BLaER1 treated with 17β-estradiol and CSF1 and Interleukin-3, amounts not matched to agents 10 nM and 100 nM (cell line): ENCODE measurements at regions not wholly inside any gene's neighbourhood (a gene's known extent, or its start where the extent isn't known, plus 50 kb on each side); places are given as distances from the start of the nearest gene placed in this dataset.
A peak's percentile ranks its signal among the peaks of the same experiment; 100 is the strongest.

Source experiments
- H3K27ac ChIP-seq, 11 experiments: shearing (Covaris generic); formaldehyde crosslinking; 2 replicates each; pipeline ENCODE4 v1.8.1; 2022
- H3K27me3 ChIP-seq, 11 experiments: shearing (Covaris generic); formaldehyde crosslinking; 2 replicates each; pipeline ENCODE4 v1.8.1; 2022
- H3K36me3 ChIP-seq, 11 experiments: shearing (Covaris generic); formaldehyde crosslinking; 2 replicates each; pipeline ENCODE4 v1.8.1; 2022
- H3K4me1 ChIP-seq, 10 experiments: shearing (Covaris generic); formaldehyde crosslinking; 2 replicates each; pipeline ENCODE4 v1.8.1; 2022
- H3K4me2 ChIP-seq, 11 experiments: shearing (Covaris generic); formaldehyde crosslinking; 2 replicates each; pipeline ENCODE4 v1.8.1; 2022
- H3K4me3 ChIP-seq, 10 experiments: shearing (Covaris generic); formaldehyde crosslinking; 2 replicates each; pipeline ENCODE4 v1.8.1; 2022
- H3K9ac ChIP-seq, 11 experiments: shearing (Covaris generic); formaldehyde crosslinking; 2 replicates each; pipeline ENCODE4 v1.8.1; 2022
- H3K9me3 ChIP-seq, 11 experiments: shearing (Covaris generic); formaldehyde crosslinking; replicated peaks in 1 of 11; 2 replicates each; pipeline ENCODE4 v1.8.1; 2022
- H4K20me1 ChIP-seq, 11 experiments: shearing (Covaris generic); formaldehyde crosslinking; 2 replicates each; pipeline ENCODE4 v1.8.1; 2022
- Cebpa-rat ChIP-seq, 11 experiments: shearing (Covaris generic); IDR thresholded peaks; 2 replicates each; pipeline ENCODE4 v1.8.1; 2022

DNA sequence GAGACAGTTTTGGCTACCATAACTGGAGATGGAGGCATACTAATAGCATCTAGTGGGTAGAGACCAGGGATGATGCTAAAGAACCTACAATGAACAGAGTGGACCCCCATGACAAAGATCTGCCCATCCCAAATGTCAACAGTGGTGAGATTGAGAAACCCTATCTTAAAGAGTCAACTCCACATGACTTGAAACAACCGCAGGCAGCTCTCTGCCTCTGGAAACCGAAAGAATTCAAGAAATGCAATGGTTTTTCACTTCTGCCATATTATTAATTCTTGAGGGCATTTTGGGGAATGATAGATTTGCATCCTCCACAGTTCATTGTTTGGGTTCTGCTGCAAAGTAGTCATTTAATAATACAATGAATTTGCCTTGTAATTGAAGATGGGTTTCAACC lies 463.4 kb downstream of the MAFB start:
- H3K4me2 ChIP-seq: no peak overlapping the region
- H3K9ac ChIP-seq: no peak overlapping the region
- H3K27ac ChIP-seq: no peak overlapping the region
- TF ChIP-seq Cebpa-rat (IDR thresholded peaks at IDR 0.05): no peak
- no peak overlapping the region for H3K4me3 ChIP-seq
- H3K27me3 ChIP-seq: no peaks in the 10 kb centered on the region
- H3K4me1 ChIP-seq: peaks cover 0 to 13% (median 0%) of the 10 kb centered on the region in 10 experiments; a peak in 4 of 20 replicates
- H3K36me3 ChIP-seq: no peaks in the 10 kb centered on the region
- no peaks in the 10 kb centered on the region for H4K20me1 ChIP-seq
- H3K9me3 ChIP-seq: no peaks in the 10 kb centered on the region

DNA sequence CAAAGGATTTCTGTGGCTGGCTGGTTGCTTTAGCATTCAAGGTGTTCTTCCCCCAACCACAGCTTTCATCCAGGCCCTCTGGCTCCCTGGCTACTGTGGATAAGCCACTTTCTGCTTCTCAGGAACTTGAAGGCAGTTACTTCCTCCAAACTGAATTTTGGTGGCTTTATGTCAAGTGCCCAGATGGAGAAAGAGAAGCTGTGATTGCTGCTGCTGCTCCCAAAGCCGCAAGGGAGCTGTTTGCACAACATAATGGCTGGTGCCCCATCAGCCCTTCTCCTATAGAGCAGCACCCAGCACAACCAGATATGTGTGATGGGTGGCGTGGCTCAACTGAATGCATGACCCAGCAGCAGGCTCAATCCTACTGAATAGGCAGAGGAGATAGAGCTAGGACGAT lies 465.2 kb downstream of the MAFB start:
- no peaks in the 10 kb centered on the region for H3K27me3 ChIP-seq
- no peaks in the 10 kb centered on the region for H4K20me1 ChIP-seq
- no peak overlapping the region for H3K27ac ChIP-seq
- H3K36me3 ChIP-seq: no peaks in the 10 kb centered on the region
- H3K9ac ChIP-seq: no peak overlapping the region
- H3K4me1 ChIP-seq: peaks cover 0 to 13% (median 0%) of the 10 kb centered on the region in 10 experiments; a peak in 4 of 20 replicates
- no peaks in the 10 kb centered on the region for H3K9me3 ChIP-seq
- H3K4me2 ChIP-seq: peak overlapping the region in 2 of 11 experiments; percentile 29 to 54; a peak in 4 of 22 replicates
- no peak overlapping the region for H3K4me3 ChIP-seq
- no peak for TF ChIP-seq Cebpa-rat (IDR thresholded peaks at IDR 0.05)

DNA sequence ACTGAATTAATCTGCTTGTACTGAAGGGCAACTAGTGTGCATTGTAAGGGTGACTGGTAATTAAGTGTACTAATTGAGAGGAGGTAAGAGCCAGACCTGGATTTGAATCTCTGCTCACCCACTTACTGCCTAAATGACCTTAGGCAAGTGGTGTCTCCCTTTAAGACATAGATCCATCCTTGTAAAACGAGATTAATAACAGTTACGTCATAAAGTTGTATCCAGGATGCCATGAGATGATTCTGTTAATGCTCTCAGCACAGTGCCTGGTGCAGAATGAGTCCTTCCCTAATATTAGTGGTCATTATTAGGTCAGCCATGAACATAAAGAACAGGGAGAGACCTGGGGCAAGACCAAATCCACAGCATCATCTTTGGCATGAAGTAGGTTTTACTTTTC lies 470.1 kb downstream of the MAFB start:
- peaks cover 0 to 11% (median 0%) of the 10 kb centered on the region in 10 experiments; a peak in 4 of 20 replicates for H3K4me1 ChIP-seq
- no peaks in the 10 kb centered on the region for H4K20me1 ChIP-seq
- H3K27ac ChIP-seq: no peak overlapping the region
- H3K36me3 ChIP-seq: no peaks in the 10 kb centered on the region
- no peak overlapping the region for H3K4me3 ChIP-seq
- no peaks in the 10 kb centered on the region for H3K27me3 ChIP-seq
- no peak overlapping the region for H3K4me2 ChIP-seq
- no peak for TF ChIP-seq Cebpa-rat (IDR thresholded peaks at IDR 0.05)
- H3K9me3 ChIP-seq: no peaks in the 10 kb centered on the region
- H3K9ac ChIP-seq: no peak overlapping the region

DNA sequence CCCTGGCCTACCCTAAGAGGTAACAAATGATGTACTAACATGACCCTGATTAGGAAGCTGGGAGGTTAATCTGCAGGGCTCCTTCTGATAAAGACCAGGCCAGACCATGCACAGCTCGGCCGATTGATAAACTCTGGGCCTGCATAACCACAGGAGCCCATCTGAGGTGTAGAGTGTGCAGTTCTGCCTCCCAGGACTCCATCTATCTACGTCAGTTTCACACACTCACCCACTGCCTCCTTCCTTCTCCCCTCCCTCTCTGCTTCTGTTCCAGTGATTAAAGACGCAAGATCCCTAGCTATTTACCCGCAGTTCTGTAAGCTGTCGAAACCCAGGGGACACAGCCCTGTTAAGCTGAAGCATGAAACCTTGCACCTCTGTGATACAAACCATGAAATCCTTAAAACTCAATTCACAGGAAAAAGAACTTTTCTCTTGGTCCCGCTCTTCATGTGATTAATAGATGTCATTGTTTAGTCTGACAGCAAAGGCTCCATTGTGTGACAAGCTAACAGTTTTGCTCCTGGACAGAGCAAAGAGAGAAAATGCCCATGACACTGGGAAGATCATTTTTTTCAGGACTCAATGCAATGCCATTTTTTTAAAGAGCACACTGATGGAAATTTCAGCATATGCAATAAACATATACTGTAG lies 470.6 kb downstream of the MAFB start:
- H4K20me1 ChIP-seq: no peaks in the 10 kb centered on the region
- no peak overlapping the region for H3K4me3 ChIP-seq
- H3K27ac ChIP-seq: no peak overlapping the region
- TF ChIP-seq Cebpa-rat (IDR thresholded peaks at IDR 0.05): no peak
- H3K9me3 ChIP-seq: no peaks in the 10 kb centered on the region
- H3K36me3 ChIP-seq: no peaks in the 10 kb centered on the region
- H3K4me2 ChIP-seq: no peak overlapping the region
- no peaks in the 10 kb centered on the region for H3K27me3 ChIP-seq
- peaks cover 0 to 5% (median 0%) of the 10 kb centered on the region in 10 experiments; a peak in 4 of 20 replicates for H3K4me1 ChIP-seq
- no peak overlapping the region for H3K9ac ChIP-seq

DNA sequence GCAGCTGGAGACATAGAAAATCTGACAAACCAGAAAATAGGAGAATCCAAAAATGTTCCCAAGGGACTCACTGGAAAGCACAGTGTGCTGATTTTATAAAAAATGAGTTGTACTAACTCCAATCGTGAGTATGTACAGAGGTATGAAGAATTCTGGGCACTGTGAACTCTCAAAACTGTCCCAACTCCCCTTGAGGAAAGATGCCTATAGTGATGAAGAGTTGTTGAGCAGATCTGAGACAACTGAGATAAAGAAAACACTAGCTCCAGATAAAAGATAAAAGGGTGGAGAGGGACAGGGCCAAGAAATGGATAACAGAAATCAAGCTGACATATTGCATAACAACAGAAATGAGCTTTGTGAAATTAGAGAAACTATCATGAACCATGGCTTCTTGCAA lies 481.4 kb downstream of the MAFB start:
- Histone ChIP-seq H3K4me1 (peaks cover 0 to 3% (median 0%) of the 10 kb centered on the region in 10 experiments; a peak in 1 of 20 replicates), H3K27me3 (no peaks in the 10 kb centered on the region), H3K9me3 (peaks cover 0 to 13% (median 0%) of the 10 kb centered on the region in 11 experiments; a peak in 1 of 22 replicates), H4K20me1 (no peaks in the 10 kb centered on the region), H3K27ac (no peak overlapping the region), H3K4me2 (no peak overlapping the region), H3K36me3 (no peaks in the 10 kb centered on the region), H3K9ac (no peak overlapping the region), H3K4me3 (no peak overlapping the region)
- TF ChIP-seq Cebpa-rat (IDR thresholded peaks at IDR 0.05): no peak

DNA sequence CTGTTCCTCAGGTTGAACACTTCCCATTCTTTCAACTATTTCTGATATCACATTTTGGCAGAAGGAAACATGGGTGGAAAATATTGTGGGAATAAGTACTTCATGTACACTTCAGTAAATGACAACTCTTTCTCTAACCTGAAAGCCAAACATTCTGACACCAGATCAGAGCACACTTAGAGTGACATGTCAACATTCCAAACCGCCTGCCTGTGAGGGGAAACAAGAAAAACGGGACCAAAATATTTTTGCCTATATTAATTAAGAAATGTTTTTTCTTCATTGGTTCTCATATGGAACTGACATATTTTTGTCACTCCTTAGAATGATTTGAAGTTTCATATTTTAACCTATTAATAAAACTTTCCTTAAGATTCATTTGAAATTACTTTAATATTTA lies 483.1 kb downstream of the MAFB start:
- H3K4me2 ChIP-seq: no peak overlapping the region
- no peaks in the 10 kb centered on the region for H3K27me3 ChIP-seq
- no peak overlapping the region for H3K9ac ChIP-seq
- H3K4me1 ChIP-seq: peaks cover 0 to 3% (median 0%) of the 10 kb centered on the region in 10 experiments; a peak in 1 of 20 replicates
- H4K20me1 ChIP-seq: no peaks in the 10 kb centered on the region
- peaks cover 0 to 13% (median 0%) of the 10 kb centered on the region in 11 experiments; a peak in 1 of 22 replicates for H3K9me3 ChIP-seq
- no peak overlapping the region for H3K27ac ChIP-seq
- H3K36me3 ChIP-seq: no peaks in the 10 kb centered on the region
- TF ChIP-seq Cebpa-rat (IDR thresholded peaks at IDR 0.05): no peak
- H3K4me3 ChIP-seq: no peak overlapping the region

DNA sequence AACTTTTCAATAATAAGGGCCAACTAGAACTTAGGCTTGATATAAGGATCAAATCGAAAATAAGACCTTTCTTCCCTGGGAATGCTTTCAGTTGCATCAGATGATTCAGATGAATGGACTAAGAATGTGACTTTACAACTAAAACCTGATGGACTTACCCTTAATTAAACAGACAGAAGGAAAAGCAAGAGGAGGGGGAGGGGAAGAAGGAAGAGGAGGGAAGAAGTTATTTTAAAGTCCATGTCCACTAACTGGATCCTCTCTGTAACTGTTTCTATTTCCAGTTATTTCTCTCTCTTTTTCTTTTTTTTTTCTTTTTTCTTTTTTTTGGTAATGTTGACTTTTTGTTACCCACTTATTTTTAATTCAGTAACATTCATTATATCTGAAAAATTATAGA lies 486.0 kb downstream of the MAFB start:
- no peak overlapping the region for H3K27ac ChIP-seq
- no peak for TF ChIP-seq Cebpa-rat (IDR thresholded peaks at IDR 0.05)

DNA sequence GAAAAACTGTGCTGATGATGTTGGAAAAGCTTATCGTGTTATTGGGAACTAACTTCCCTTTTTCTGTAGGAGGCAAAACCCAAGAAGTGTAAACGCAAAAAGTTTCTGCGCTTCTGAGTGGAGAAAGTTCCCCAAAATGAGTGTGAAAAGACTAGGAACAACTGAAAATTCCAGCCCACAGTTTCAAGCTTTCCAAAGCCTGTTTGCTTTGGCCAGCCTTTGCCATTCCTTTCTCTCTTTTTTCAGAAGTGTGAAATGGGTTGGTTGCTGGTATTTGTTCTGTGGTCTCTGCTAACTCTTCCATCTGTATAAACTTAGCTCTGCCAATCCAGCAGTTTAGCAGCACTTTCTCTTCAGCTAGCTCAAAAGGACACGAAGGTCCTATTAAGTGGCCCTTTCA lies 491.3 kb downstream of the MAFB start:
- H3K9ac ChIP-seq: peak overlapping the region in 2 of 11 experiments; percentile 49 to 56; a peak in 2 of 22 replicates
- H3K4me1 ChIP-seq: peaks cover 0 to 52% (median 0%) of the 10 kb centered on the region in 10 experiments; a peak in 7 of 20 replicates
- H3K27me3 ChIP-seq: no peaks in the 10 kb centered on the region
- H4K20me1 ChIP-seq: no peaks in the 10 kb centered on the region
- peak overlapping the region in 3 of 11 experiments; percentile 56 to 84 (median 79); a peak in 6 of 22 replicates for H3K4me2 ChIP-seq
- TF ChIP-seq Cebpa-rat (IDR thresholded peaks at IDR 0.05): no peak
- peak overlapping the region in 3 of 11 experiments; percentile 29 to 69 (median 47); a peak in 4 of 22 replicates for H3K27ac ChIP-seq
- H3K4me3 ChIP-seq: no peak overlapping the region; a peak in 2 of 20 replicates
- H3K36me3 ChIP-seq: no peaks in the 10 kb centered on the region
- H3K9me3 ChIP-seq: no peaks in the 10 kb centered on the region

More for the DNA sequence above, 486.0 kb downstream of the MAFB start:
- H3K9me3 ChIP-seq: peaks cover 0 to 6% (median 0%) of the 10 kb centered on the region in 11 experiments; a peak in 1 of 22 replicates
- no peak overlapping the region for H3K9ac ChIP-seq
- H3K36me3 ChIP-seq: no peaks in the 10 kb centered on the region
- H3K4me2 ChIP-seq: no peak overlapping the region
- peaks cover 0 to 12% (median 0%) of the 10 kb centered on the region in 10 experiments; a peak in 6 of 20 replicates for H3K4me1 ChIP-seq
- H4K20me1 ChIP-seq: no peaks in the 10 kb centered on the region
- H3K4me3 ChIP-seq: no peak overlapping the region
- no peaks in the 10 kb centered on the region for H3K27me3 ChIP-seq

DNA sequence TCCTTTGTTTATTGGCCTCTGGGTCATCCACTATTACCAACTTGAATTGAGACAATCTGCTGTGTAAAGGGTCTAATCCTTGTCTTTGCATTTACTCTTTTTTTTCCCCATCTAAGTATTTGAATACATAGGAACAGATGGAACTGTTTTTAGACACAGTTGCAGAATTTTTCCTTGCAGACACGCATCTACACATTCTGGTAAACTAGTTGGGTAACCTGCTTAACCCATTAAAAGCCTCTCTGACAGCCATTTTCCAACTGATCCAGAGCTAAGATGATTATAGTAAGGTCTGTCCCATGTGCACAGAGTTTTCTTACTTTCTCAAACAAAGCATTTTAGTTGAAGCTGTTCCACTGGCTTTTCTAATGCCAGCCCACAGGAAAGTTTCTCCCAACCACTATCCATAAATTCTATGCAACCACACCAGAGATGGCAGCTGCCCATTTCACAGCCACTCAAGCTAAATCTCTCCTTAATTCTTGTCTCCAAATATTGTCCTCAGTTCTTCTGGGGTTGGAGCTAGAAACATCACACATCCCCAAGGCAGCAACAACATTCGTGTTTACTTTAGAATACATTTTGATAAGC lies 492.1 kb downstream of the MAFB start:
- Histone ChIP-seq H3K9ac (peak overlapping the region in 2 of 11 experiments; percentile 49 to 56; a peak in 1 of 22 replicates), H3K4me2 (peak overlapping the region in 3 of 11 experiments; percentile 56 to 84 (median 79); a peak in 6 of 22 replicates), H3K9me3 (no peaks in the 10 kb centered on the region), H3K4me3 (no peak overlapping the region; a peak in 1 of 20 replicates), H4K20me1 (no peaks in the 10 kb centered on the region), H3K27ac (peak overlapping the region in 2 of 11 experiments; percentile 47 to 69; a peak in 3 of 22 replicates), H3K4me1 (peaks cover 0 to 60% (median 3%) of the 10 kb centered on the region in 10 experiments; a peak in 9 of 20 replicates), H3K36me3 (no peaks in the 10 kb centered on the region), H3K27me3 (no peaks in the 10 kb centered on the region)
- TF ChIP-seq Cebpa-rat (IDR thresholded peaks at IDR 0.05): no peak
